HEK293 (cell line): ENCODE measurements at regions not wholly inside any gene's neighbourhood (a gene's known extent, or its start where the extent isn't known, plus 50 kb on each side); places are given as distances from the start of the nearest gene placed in this dataset.

ENCODE experiments used
- CTCF ChIP-seq: fragments of 450-650 bp; formaldehyde crosslinking; IDR thresholded peaks from 2 replicates; pipeline ENCODE4 v1.5.1; 2016; ENCODE audit warnings: missing biosample characterization, missing genetic modification characterization
- KLF1 ChIP-seq: fragments of 450-650 bp; formaldehyde crosslinking; IDR thresholded peaks from 2 replicates; pipeline ENCODE4 v1.5.1; 2016; ENCODE audit warnings: missing biosample characterization, missing genetic modification characterization
- SETDB1 ChIP-seq: IDR thresholded peaks from one replicate; pipeline ENCODE4 v1.6.1; 2017; ENCODE audit warnings: mild to moderate bottlenecking, low read length, moderate library complexity, mixed read lengths; ENCODE audit not compliant: insufficient read length
- YY1 ChIP-seq: fragments of 450-650 bp; formaldehyde crosslinking; IDR thresholded peaks from 2 replicates; pipeline ENCODE4 v1.5.1; 2018; ENCODE audit warnings: missing biosample characterization, missing genetic modification characterization
- ZBTB44 ChIP-seq: fragments of 450-650 bp; IDR thresholded peaks from 2 replicates; pipeline ENCODE4 v1.5.1; 2018; ENCODE audit warnings: missing biosample characterization, mild to moderate bottlenecking, missing genetic modification characterization
- ZNF148 ChIP-seq: fragments of 450-650 bp; formaldehyde crosslinking; IDR thresholded peaks from 2 replicates; pipeline ENCODE4 v1.5.0; 2017; ENCODE audit warnings: missing biosample characterization, missing genetic modification characterization, borderline replicate concordance
- ZNF175 ChIP-seq: fragments of 450-650 bp; formaldehyde crosslinking; IDR thresholded peaks from 2 replicates; pipeline ENCODE4 v1.5.1; 2016; ENCODE audit warnings: missing biosample characterization, missing genetic modification characterization
- ZNF354C ChIP-seq: fragments of 450-650 bp; formaldehyde crosslinking; IDR thresholded peaks from 2 replicates; pipeline ENCODE4 v1.5.1; 2016; ENCODE audit warnings: missing biosample characterization, missing genetic modification characterization, low read depth, borderline replicate concordance
- ZNF398 ChIP-seq: fragments of 450-650 bp; formaldehyde crosslinking; IDR thresholded peaks from 2 replicates; pipeline ENCODE4 v1.5.1; 2017; ENCODE audit warnings: missing biosample characterization, missing genetic modification characterization
- ZNF501 ChIP-seq: fragments of 450-650 bp; formaldehyde crosslinking; IDR thresholded peaks from 2 replicates; pipeline ENCODE4 v1.5.1; 2016; ENCODE audit warnings: missing biosample characterization, missing genetic modification characterization

GRCh38 chr15:39034816-39035215 is 470.2 kb upstream of the RASGRP1 start:
- TF ChIP-seq CTCF (no peak), ZNF501 (tag by site-specific recombination) (no peak), ZNF175 (tag by site-specific recombination) (no peak), YY1 (tag by site-specific recombination) (no peak), ZNF398 (no peak), SETDB1 (no peak), ZBTB44 (no peak), KLF1 (tag by site-specific recombination) (no peak), ZNF354C (tag by site-specific recombination) (no peak), ZNF148 (tag by site-specific recombination) (no peak)
